Suprapubic skin (tissue), 4 donors: ENCODE measurements at regions not wholly inside any gene's neighbourhood (a gene's known extent, or its start where the extent isn't known, plus 50 kb on each side); places are given as distances from the start of the nearest gene placed in this dataset.

Experiments used
- CTCF ChIP-seq, 2 donors: fragments of 200-600 bp in 1 of 2; fragments of 450-650 bp in 1 of 2; sonication (generic) in 1 of 2; IDR thresholded peaks; one replicate each; pipeline ENCODE4 v1.5.1; 2016 to 2019; ENCODE audit warnings: antibody characterized with exemption in 2 of 2, mild to moderate bottlenecking in 1 of 2, moderate library complexity in 1 of 2
- EP300 ChIP-seq: sonication (generic); formaldehyde crosslinking; IDR thresholded peaks from one replicate; pipeline ENCODE4 v1.6.1; 2017; ENCODE audit warnings: antibody characterized with exemption
- POLR2A ChIP-seq, 2 donors: fragments of 450-650 bp; IDR thresholded peaks; one replicate each; pipeline ENCODE4 v1.6.1; 2017; ENCODE audit warnings: antibody characterized with exemption in 2 of 2, mild to moderate bottlenecking in 2 of 2, moderate library complexity in 2 of 2
- POLR2AphosphoS5 ChIP-seq, 3 donors: sonication (generic); formaldehyde crosslinking; IDR thresholded peaks; one replicate each; pipeline ENCODE4 v1.6.1; 2017; ENCODE audit warnings: antibody characterized with exemption in 3 of 3

GRCh38 chr10:84765656-84766055, 437.3 kb downstream of the CCSER2 start:
- TF ChIP-seq POLR2A (IDR thresholded peaks at IDR 0.05) (no peak), CTCF (IDR thresholded peaks at IDR 0.05) (no peak), EP300 (no peak), POLR2AphosphoS5 (IDR thresholded peaks at IDR 0.05) (no peak)
